ENCODE measurements at regions not wholly inside any gene's neighbourhood (a gene's known extent, or its start where the extent isn't known, plus 50 kb on each side); places are given as distances from the start of the nearest gene placed in this dataset.
A peak's percentile ranks its signal among the peaks of the same experiment; 100 is the strongest.
"Not testable (repeated sequence)": the region's sequence is repeated elsewhere in the genome, so short reads cannot be mapped to it uniquely, and the experiment has no call there.

DNA sequence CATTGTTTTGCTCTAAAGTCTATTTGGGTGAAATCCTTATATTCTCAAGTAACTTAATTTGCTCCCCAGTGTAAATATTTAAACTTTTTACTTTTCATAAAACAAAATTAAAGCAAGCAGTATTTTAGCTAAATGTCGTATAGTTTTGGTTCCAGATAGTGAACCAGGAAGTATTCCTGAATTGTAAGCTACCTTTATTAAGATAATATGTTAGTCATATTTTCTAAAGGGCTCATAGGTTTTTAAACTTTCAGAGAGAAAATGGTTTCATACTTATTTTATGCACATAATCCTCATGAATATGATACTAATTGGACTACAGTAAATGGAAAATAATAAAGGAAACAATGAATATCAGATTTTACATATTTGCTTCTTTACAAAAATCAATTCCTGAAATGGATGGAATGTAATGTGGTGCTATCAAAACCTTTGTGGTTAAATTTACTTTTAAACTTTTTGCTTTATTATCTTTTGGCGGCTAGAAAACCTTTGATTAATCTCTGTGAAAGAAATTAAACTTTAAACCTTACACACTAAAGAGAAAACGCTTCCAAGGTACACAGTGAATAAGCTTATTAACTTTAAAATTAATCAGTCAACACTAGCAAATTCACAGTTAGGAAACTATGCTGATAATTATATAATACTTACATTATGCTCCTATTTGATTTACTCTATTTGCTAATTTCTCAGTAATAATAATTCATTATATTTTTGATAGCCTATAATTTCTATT is 76.6 kb upstream of the RHOBTB1 start:
- TF ChIP-seq, protein P1, sequence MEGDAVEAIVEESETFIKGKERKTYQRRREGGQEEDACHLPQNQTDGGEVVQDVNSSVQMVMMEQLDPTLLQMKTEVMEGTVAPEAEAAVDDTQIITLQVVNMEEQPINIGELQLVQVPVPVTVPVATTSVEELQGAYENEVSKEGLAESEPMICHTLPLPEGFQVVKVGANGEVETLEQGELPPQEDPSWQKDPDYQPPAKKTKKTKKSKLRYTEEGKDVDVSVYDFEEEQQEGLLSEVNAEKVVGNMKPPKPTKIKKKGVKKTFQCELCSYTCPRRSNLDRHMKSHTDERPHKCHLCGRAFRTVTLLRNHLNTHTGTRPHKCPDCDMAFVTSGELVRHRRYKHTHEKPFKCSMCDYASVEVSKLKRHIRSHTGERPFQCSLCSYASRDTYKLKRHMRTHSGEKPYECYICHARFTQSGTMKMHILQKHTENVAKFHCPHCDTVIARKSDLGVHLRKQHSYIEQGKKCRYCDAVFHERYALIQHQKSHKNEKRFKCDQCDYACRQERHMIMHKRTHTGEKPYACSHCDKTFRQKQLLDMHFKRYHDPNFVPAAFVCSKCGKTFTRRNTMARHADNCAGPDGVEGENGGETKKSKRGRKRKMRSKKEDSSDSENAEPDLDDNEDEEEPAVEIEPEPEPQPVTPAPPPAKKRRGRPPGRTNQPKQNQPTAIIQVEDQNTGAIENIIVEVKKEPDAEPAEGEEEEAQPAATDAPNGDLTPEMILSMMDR (IDR thresholded peaks at IDR 0.05; ENCODE audit: control insufficient read depth, extremely low read depth, insufficient read depth) = no peak
- DNase-seq (ENCODE audit: low read depth) = no peak
- no peak overlapping the region for H3K4me3 ChIP-seq (ENCODE audit: low read depth, low read length)

DNA sequence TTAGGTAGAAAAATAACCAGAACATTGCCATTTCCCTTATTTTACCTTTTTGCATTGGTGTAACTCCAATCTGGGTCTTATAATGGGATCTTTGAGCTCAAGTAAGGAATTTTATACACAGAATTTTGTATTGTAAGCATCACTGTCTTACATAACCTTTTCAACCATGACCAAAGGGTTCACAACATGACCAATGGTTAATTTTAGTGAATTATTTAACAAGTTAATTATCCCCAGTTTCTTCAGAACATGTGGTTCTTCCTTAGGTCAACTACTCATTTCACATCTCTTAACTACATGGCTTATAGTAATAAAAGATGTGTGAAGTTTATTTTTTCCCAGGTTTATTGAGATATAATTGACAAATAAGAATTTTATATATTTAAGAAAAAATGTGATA is 74.2 kb upstream of the RHOBTB1 start:
- no peak overlapping the region for H3K4me3 ChIP-seq (ENCODE audit: low read depth, low read length)
- no peak for DNase-seq (ENCODE audit: low read depth)
- TF ChIP-seq, protein P1 (IDR thresholded peaks at IDR 0.05; ENCODE audit: control insufficient read depth, extremely low read depth, insufficient read depth) = no peak

DNA sequence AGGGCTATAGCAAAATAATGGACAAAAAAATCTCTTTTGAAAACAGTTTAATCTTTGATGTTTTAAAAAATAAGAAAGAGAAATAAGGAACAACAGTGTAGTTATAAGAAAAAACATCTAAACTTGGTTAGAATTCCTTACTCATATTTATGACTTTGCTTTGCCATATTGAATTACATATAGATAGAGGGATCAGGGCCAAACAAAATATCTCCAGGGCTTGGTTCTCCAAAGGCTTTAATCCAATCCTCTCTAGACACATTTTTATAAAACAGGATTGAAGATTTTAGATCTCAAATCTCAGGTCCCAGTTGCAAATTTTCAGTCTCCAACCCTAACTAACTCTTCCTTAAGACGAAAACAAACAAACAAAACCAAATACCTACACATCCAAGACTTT is 72.6 kb upstream of the RHOBTB1 start:
- no peak for DNase-seq (ENCODE audit: low read depth)
- TF ChIP-seq, protein P1 (IDR thresholded peaks at IDR 0.05; ENCODE audit: control insufficient read depth, extremely low read depth, insufficient read depth) = no peak
- H3K4me3 ChIP-seq (ENCODE audit: low read depth, low read length) = no peak overlapping the region

DNA sequence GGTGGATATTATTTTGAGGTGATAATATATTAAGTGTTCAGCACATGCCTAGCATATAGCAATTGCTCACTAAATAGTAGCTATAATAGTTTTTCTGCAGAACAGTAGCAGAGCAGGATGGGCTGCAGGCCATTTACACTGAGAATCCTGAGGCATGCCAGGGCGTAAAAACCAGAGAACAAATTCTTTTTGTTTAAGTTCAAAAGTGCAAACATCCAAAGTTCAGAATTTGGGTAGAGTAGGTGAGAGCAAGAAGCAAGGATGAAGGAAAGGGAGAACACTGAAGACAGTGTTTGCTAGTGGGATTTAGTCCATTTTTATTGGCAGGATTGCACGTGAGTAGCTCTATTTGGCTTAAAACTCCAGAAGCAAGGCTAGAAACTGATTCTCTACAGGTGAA is 72.0 kb upstream of the RHOBTB1 start:
- no peak overlapping the region for H3K4me3 ChIP-seq (ENCODE audit: low read depth, low read length)
- TF ChIP-seq, protein P1 (IDR thresholded peaks at IDR 0.05; ENCODE audit: control insufficient read depth, extremely low read depth, insufficient read depth) = no peak
- DNase-seq (ENCODE audit: low read depth) = no peak

DNA sequence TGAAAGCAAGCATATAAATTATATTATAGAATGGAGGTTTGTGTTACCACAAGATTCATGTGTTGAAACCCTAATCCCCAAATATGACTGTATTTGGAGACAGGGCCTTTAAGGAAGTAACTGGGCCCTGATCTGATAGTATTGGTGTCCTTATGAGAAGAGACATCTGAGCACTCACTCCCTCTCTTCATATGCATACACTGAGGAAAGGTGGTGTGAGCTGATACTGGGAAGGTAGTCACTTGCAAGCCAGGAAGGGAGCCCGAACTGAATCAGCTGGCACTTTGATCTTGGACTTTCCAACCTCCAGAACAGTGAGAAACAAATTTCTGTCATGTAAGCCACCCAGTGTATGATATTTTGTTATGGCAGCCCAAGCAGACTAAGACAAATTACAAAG is 66.9 kb upstream of the RHOBTB1 start:
- TF ChIP-seq, protein P1 (IDR thresholded peaks at IDR 0.05; ENCODE audit: control insufficient read depth, extremely low read depth, insufficient read depth) = no peak
- no peak overlapping the region for H3K4me3 ChIP-seq (ENCODE audit: low read depth, low read length)
- DNase-seq (ENCODE audit: low read depth) = no peak

DNA sequence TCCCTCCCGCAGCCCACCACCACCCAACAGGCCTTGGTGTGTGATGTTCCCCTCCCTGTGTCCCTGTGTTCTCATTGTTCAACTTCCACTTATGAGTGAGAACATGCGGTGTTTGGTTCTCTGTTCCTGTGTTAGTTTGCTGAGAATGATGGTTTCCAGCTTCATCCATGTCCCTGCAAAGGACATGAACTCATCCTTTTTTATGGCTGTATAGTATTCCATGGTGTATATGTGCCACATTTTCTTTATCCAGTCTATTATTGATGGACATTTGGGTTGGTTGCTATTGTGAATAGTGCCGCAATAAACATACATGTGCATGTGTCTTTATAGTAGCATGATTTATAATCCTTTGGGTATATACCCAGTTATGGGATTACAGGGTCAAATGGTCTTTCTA is 59.1 kb upstream of the RHOBTB1 start:
- not testable (repeated sequence) for DNase-seq (ENCODE audit: low read depth); H3K4me3 ChIP-seq (ENCODE audit: low read depth, low read length)

DNA sequence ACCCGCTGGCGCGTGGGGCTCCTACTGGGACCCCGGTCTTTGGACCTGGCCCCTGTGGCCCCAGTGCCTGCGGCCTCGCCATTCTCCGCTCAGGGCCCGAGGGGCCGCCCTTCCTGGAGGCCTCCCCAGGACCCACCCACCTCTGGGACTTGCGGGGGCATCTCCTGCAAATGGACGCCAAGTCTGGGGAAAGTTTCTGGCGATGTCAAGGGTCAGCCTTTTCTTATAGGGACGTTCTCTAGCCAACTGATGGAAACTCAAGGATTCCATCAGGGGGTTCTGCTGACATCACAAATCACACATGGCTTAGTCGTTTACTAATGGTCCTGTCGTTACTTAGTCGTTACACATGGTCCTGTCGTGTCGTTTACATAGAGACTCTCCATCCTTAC is 57.7 kb upstream of the RHOBTB1 start:
- DNase-seq (ENCODE audit: low read depth) = no peak
- TF ChIP-seq, protein P1 (IDR thresholded peaks at IDR 0.05; ENCODE audit: control insufficient read depth, extremely low read depth, insufficient read depth) = no peak
- H3K4me3 ChIP-seq (ENCODE audit: low read depth, low read length) = peak overlapping the region; percentile 36

Measured in LNCaP clone FGC (cell line).